GM23248 (cell line): ENCODE measurements at regions not wholly inside any gene's neighbourhood (a gene's known extent, or its start where the extent isn't known, plus 50 kb on each side); places are given as distances from the start of the nearest gene placed in this dataset.

ENCODE experiments used
- EZH2 ChIP-seq: fragments of 200-600 bp; sonication (generic); IDR thresholded peaks from 2 replicates; pipeline ENCODE4 v1.6.1; 2018; ENCODE audit warnings: antibody characterized with exemption, mild to moderate bottlenecking; ENCODE audit not compliant: insufficient read depth, poor library complexity, severe bottlenecking
- EZH2phosphoT487 ChIP-seq: fragments of 200-600 bp; sonication (generic); IDR thresholded peaks from 2 replicates; pipeline ENCODE4 v1.6.1; 2018; ENCODE audit warnings: antibody characterized with exemption, moderate library complexity, mild to moderate bottlenecking, low read depth; ENCODE audit not compliant: insufficient read depth

DNA sequence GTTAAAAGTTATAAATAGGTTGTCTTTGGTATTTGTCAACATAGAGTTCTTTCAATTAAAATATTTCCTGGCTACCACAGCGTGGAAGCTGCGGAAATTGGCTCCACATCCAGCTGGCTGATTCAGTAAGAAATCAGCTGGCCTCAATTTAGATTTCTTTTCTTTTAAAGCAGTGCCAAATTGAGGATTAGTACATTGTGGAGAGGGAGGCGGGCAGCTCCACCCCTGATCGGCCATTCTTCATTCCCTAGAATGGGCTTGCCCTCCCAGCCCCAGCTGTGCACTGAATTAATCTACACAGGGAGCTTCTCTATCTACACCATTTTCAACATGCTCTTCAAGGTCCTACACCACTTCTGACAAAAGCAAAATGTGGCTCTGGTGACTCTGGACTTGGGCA, 624.8 kb downstream of the DACH1 start:
- no peak for TF ChIP-seq EZH2
- TF ChIP-seq EZH2phosphoT487 = no peak
